Neuronal stem cell (in vitro differentiated cells): ENCODE measurements at regions not wholly inside any gene's neighbourhood (a gene's known extent, or its start where the extent isn't known, plus 50 kb on each side); places are given as distances from the start of the nearest gene placed in this dataset.

Source experiments
- DNase-seq: peaks from one replicate; pipeline ENCODE4 v3.0.0-alpha.2; 2013; ENCODE audit warnings: low spot score
- H2AFZ ChIP-seq: one replicate; pipeline ENCODE4 v1.6.1; 2013; ENCODE audit warnings: mild to moderate bottlenecking, low read length, inconsistent platforms
- H2AK5ac ChIP-seq: 2 replicates; pipeline ENCODE4 v1.6.1; 2013; ENCODE audit warnings: low read depth, mild to moderate bottlenecking, inconsistent platforms, low read length, moderate library complexity, mixed read lengths
- H2BK120ac ChIP-seq: 2 replicates; pipeline ENCODE4 v1.6.1; 2013; ENCODE audit warnings: low read depth, mild to moderate bottlenecking, inconsistent platforms, low read length, moderate library complexity, mixed read lengths
- H2BK12ac ChIP-seq: one replicate; pipeline ENCODE4 v1.6.1; 2013; ENCODE audit warnings: low read length, inconsistent platforms
- H2BK15ac ChIP-seq: 2 replicates; pipeline ENCODE4 v1.6.1; 2013; ENCODE audit warnings: mild to moderate bottlenecking, low read length, inconsistent platforms, mixed read lengths
- H2BK5ac ChIP-seq: one replicate; pipeline ENCODE4 v1.6.1; 2013; ENCODE audit warnings: inconsistent platforms, mild to moderate bottlenecking, low read length, moderate library complexity
- H3K14ac ChIP-seq: one replicate; pipeline ENCODE4 v1.6.1; 2013; ENCODE audit warnings: low read length, inconsistent platforms
- H3K18ac ChIP-seq: 2 replicates; pipeline ENCODE4 v1.6.1; 2013; ENCODE audit warnings: low read length, inconsistent platforms
- H3K23ac ChIP-seq: 2 replicates; pipeline ENCODE4 v1.6.1; 2013; ENCODE audit warnings: low read depth, mild to moderate bottlenecking, mixed read lengths, low read length, inconsistent platforms; ENCODE audit not compliant: poor library complexity
- H3K27ac ChIP-seq: replicated peaks from 3 replicates; pipeline ENCODE4 v1.5.1; 2013; ENCODE audit warnings: low read length, inconsistent platforms
- H3K27me3 ChIP-seq, 3 experiments: 2 replicates each; pipeline ENCODE4 v1.6.1; 2013; ENCODE audit warnings: low read length in 3 of 3, mild to moderate bottlenecking in 2 of 3, inconsistent platforms in 1 of 3, low read depth in 1 of 3, mixed read lengths in 1 of 3, moderate library complexity in 1 of 3; ENCODE audit not compliant: control insufficient read depth in 3 of 3, insufficient read depth in 3 of 3
- H3K36me3 ChIP-seq, 2 donors: replicated peaks in 1 of 2; 2 replicates each; pipeline ENCODE4 v1.6.1; 2013; ENCODE audit warnings: low read length in 2 of 2; ENCODE audit not compliant: control insufficient read depth in 2 of 2, insufficient read depth in 2 of 2
- H3K4ac ChIP-seq: 2 replicates; pipeline ENCODE4 v1.6.1; 2013; ENCODE audit warnings: inconsistent platforms, mild to moderate bottlenecking, low read length, moderate library complexity
- H3K4me1 ChIP-seq, 2 donors: 1 replicate in 1 of 2; 2 replicates in 1 of 2; pipeline ENCODE4 v1.6.1; 2013; ENCODE audit warnings: low read length in 2 of 2, low read depth in 1 of 2; ENCODE audit not compliant: control insufficient read depth in 2 of 2, insufficient read depth in 1 of 2
- H3K4me2 ChIP-seq: one replicate; pipeline ENCODE4 v1.6.1; 2013; ENCODE audit warnings: mild to moderate bottlenecking, low read length, inconsistent platforms; ENCODE audit not compliant: insufficient read depth, poor library complexity, severe bottlenecking
- H3K4me3 ChIP-seq, 2 donors: 2 replicates each; pipeline ENCODE4 v1.5.1; 2013; ENCODE audit warnings: low read length in 2 of 2, mild to moderate bottlenecking in 2 of 2, inconsistent platforms in 1 of 2, moderate library complexity in 1 of 2
- H3K79me1 ChIP-seq: one replicate; pipeline ENCODE4 v1.6.1; 2013; ENCODE audit warnings: low read depth, mild to moderate bottlenecking, inconsistent platforms, low read length, moderate library complexity
- H3K9ac ChIP-seq: one replicate; pipeline ENCODE4 v1.6.1; 2013; ENCODE audit warnings: mild to moderate bottlenecking, low read depth, low read length, inconsistent platforms; ENCODE audit not compliant: poor library complexity
- H3K9me3 ChIP-seq, 2 donors: replicated peaks in 1 of 2; 2 replicates each; pipeline versions ENCODE3 to v1.6.1; 2013; ENCODE audit warnings: low read length in 2 of 2, mild to moderate bottlenecking in 2 of 2, inconsistent platforms in 1 of 2, low read depth in 1 of 2, mixed read lengths in 1 of 2, moderate library complexity in 1 of 2; ENCODE audit not compliant: control insufficient read depth in 2 of 2, insufficient read depth in 1 of 2
- H4K8ac ChIP-seq: one replicate; pipeline ENCODE4 v1.6.1; 2013; ENCODE audit warnings: low read depth, mild to moderate bottlenecking, inconsistent platforms, low read length, moderate library complexity
- H4K91ac ChIP-seq: one replicate; pipeline ENCODE4 v1.6.1; 2013; ENCODE audit warnings: low read length, low read depth, mild to moderate bottlenecking, inconsistent platforms; ENCODE audit not compliant: poor library complexity
- WGBS, 2 donors: extraction: QIAGEN DNeasy Blood & Tissue Kit; methylation state at CpG; one replicate each; pipeline ENCODE4 v1.1.7; 2013; ENCODE audit warnings: missing lambda C conversion rate in 2 of 2, mixed read lengths in 1 of 2; ENCODE audit not compliant: insufficient read length in 2 of 2, insufficient replicate concordance in 1 of 2; ENCODE audit errors: extremely low coverage in 2 of 2; 5-methylcytosine and 5-hydroxymethylcytosine counted together

DNA sequence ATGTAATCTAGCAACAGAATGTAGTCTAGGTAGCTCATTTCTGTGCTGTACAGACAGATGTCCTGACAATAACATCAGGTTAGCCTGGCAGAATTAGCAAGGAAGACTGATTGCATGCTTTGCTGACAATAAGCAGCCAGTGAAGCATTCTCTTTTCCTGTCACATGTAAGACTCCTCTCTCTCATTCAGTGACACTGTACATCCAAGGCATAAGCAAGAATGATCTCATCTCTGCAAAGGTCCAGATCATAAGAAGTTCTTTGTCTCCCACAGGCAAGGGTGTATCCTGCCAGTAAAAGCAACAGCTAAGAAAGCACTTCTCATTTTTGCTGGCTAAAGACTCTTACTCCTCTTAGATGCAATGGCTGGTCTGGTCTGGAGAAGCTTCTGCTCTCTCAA lies 861.8 kb downstream of the TAF11L14 start:
- H3K27ac ChIP-seq, result no peak overlapping the region
- H3K36me3 ChIP-seq, result no peaks in the 10 kb centered on the region
- H3K4ac ChIP-seq, result no peak overlapping the region
- no peak overlapping the region for H2AK5ac ChIP-seq
- H2BK12ac ChIP-seq, result no peak overlapping the region
- no peak overlapping the region for H2BK15ac ChIP-seq
- no peak for DNase-seq
- H3K9ac ChIP-seq, result no peak overlapping the region
- no peaks in the 10 kb centered on the region for H3K79me1 ChIP-seq
- H3K18ac ChIP-seq, result no peak overlapping the region
- H4K8ac ChIP-seq, result no peak overlapping the region
- H3K27me3 ChIP-seq, result no peaks in the 10 kb centered on the region
- H2BK120ac ChIP-seq, result no peak overlapping the region
- no peak overlapping the region for H4K91ac ChIP-seq
- no peak overlapping the region for H3K4me3 ChIP-seq
- no peak overlapping the region for H3K4me2 ChIP-seq
- no peak overlapping the region for H3K14ac ChIP-seq
- H3K4me1 ChIP-seq, result no peaks in the 10 kb centered on the region
- H3K23ac ChIP-seq, result no peak overlapping the region
- no peak overlapping the region for H2BK5ac ChIP-seq
- H3K9me3 ChIP-seq, result peaks cover 0 to 3% of the 10 kb centered on the region in 2 donors
- H2AFZ ChIP-seq, result no peak overlapping the region

DNA sequence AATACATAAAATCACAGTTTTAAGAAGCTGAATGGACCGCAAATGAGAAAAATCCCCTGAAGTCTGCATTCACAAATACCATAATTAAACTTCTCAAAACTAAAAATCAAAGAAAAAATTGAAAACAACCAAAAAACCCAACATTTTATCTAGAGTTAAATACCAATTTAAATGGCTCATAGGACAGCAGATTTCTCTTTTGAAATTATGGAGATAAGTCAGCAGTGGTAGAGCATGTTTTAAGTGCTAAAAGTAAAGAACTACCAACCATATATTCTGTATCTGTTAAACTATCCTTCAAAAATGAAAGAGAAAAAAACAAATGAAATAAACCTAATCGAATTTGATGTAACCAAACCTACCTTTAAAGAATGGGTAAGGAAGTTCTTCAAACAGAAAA lies 862.8 kb downstream of the TAF11L14 start:
- Histone ChIP-seq H3K23ac (no peak overlapping the region), H3K4me3 (no peak overlapping the region), H3K79me1 (no peaks in the 10 kb centered on the region), H4K91ac (no peak overlapping the region), H3K4me1 (no peaks in the 10 kb centered on the region), H2BK15ac (no peak overlapping the region), H3K27me3 (no peaks in the 10 kb centered on the region), H3K14ac (no peak overlapping the region), H3K18ac (no peak overlapping the region), H3K36me3 (no peaks in the 10 kb centered on the region), H3K27ac (no peak overlapping the region), H2BK5ac (no peak overlapping the region), H3K4me2 (no peak overlapping the region), H2AK5ac (no peak overlapping the region), H4K8ac (no peak overlapping the region), H3K9ac (no peak overlapping the region), H2BK12ac (no peak overlapping the region), H3K4ac (no peak overlapping the region), H2AFZ (no peak overlapping the region), H3K9me3 (peaks cover 0 to 3% of the 10 kb centered on the region in 2 donors), H2BK120ac (no peak overlapping the region)
- no peak for DNase-seq
- WGBS, 2 donors, result no CpG with 5 or more reads among the region's 2 CpGs

DNA sequence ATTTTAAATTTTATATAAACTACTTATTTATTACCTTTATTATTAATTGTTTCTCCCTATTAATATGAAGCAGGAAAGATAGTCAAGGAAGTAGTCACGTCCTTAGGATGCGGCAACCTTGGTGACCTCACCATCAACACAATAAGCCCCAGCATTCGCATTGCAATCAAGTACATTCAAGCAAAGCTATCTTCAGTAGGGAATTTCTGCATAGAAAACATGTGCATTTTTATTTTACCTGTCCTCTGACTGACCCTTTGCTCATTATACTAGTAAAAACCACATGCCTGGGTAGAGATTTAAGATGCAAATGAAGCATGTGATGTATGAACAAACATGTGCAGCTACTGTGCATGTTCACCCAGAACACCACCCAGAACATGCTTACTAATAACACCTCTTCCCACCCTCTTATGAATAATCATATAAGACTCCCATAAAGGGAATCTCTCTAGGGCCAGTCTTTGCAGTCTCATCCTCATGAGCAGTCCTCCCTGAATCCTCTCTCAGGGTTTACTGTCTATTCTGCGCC lies 869.6 kb downstream of the TAF11L14 start:
- no peak overlapping the region for H4K8ac ChIP-seq
- no peaks in the 10 kb centered on the region for H3K27me3 ChIP-seq
- no peak overlapping the region for H2AK5ac ChIP-seq
- no peak overlapping the region for H4K91ac ChIP-seq
- no peak overlapping the region for H2AFZ ChIP-seq
- no peak overlapping the region for H2BK15ac ChIP-seq
- H2BK12ac ChIP-seq, result no peak overlapping the region
- no peak overlapping the region for H2BK120ac ChIP-seq
- no peak overlapping the region for H3K14ac ChIP-seq
- H3K23ac ChIP-seq, result no peak overlapping the region
- no peak for DNase-seq
- H3K4me1 ChIP-seq, result no peaks in the 10 kb centered on the region
- no peak overlapping the region for H3K4me3 ChIP-seq
- no peak overlapping the region for H2BK5ac ChIP-seq
- H3K9ac ChIP-seq, result no peak overlapping the region
- no peak overlapping the region for H3K4me2 ChIP-seq
- no peaks in the 10 kb centered on the region for H3K36me3 ChIP-seq
- no peaks in the 10 kb centered on the region for H3K79me1 ChIP-seq
- no peak overlapping the region for H3K4ac ChIP-seq
- H3K18ac ChIP-seq, result no peak overlapping the region
- H3K9me3 ChIP-seq, result no peaks in the 10 kb centered on the region
- WGBS, 2 donors, result no CpG with 5 or more reads among the region's 4 CpGs
- no peak overlapping the region for H3K27ac ChIP-seq

DNA sequence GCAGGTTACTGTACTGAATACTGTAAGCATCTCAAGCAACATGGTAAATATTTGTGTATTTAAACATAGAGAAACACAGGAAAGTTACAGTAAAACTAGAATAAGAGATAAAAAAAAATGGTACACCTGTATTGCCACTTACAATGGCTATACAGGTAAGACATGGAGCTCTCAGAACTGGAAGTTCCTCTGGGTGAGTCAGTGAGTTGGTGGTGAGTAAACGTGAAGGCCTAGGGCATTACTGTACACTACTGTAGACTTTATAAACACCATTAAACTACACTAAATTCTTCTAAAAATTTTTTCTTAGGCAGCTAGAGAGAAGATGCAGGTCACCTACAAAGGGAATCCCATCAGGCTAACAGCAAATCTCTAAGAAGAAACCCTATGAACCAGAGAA lies 872.9 kb downstream of the TAF11L14 start:
- Histone ChIP-seq H3K36me3 (no peaks in the 10 kb centered on the region), H2BK15ac (no peak overlapping the region), H3K4me3 (no peak overlapping the region), H3K9ac (no peak overlapping the region), H2BK5ac (no peak overlapping the region), H3K4me2 (no peak overlapping the region), H3K27ac (no peak overlapping the region), H3K27me3 (no peaks in the 10 kb centered on the region), H2AK5ac (no peak overlapping the region), H3K14ac (no peak overlapping the region), H3K18ac (no peak overlapping the region), H2BK120ac (no peak overlapping the region), H4K91ac (no peak overlapping the region), H2AFZ (no peak overlapping the region), H3K23ac (no peak overlapping the region), H4K8ac (no peak overlapping the region), H2BK12ac (no peak overlapping the region), H3K79me1 (no peaks in the 10 kb centered on the region), H3K4me1 (no peaks in the 10 kb centered on the region), H3K9me3 (no peaks in the 10 kb centered on the region), H3K4ac (no peak overlapping the region)
- no CpG with 5 or more reads among the region's 1 CpG for WGBS, 2 donors
- no peak for DNase-seq
